ENCODE measurements at regions not wholly inside any gene's neighbourhood (a gene's known extent, or its start where the extent isn't known, plus 50 kb on each side); places are given as distances from the start of the nearest gene placed in this dataset.

GRCh38 chr2:181762000-181762399 lies 81.7 kb upstream of the NEUROD1 start:
- Histone ChIP-seq H3K27ac (no peak overlapping the region), H3K4me3 (no peak overlapping the region), H3K9me3 (no peaks in the 10 kb centered on the region), H3K4me1 (no peaks in the 10 kb centered on the region), H3K27me3 (no peaks in the 10 kb centered on the region), H3K36me3 (no peaks in the 10 kb centered on the region)
- DNase-seq = no peak
- TF ChIP-seq CTCF (IDR thresholded peaks at IDR 0.05) (no peak), POLR2A (IDR thresholded peaks at IDR 0.05) (no peak)

GRCh38 chr2:181762848-181763247 lies 82.5 kb upstream of the NEUROD1 start:
- no peaks in the 10 kb centered on the region for H3K36me3 ChIP-seq
- H3K4me1 ChIP-seq = no peaks in the 10 kb centered on the region
- no peak for DNase-seq
- H3K27me3 ChIP-seq = no peaks in the 10 kb centered on the region
- H3K27ac ChIP-seq = no peak overlapping the region
- no peak overlapping the region for H3K4me3 ChIP-seq
- no peaks in the 10 kb centered on the region for H3K9me3 ChIP-seq
- TF ChIP-seq POLR2A (IDR thresholded peaks at IDR 0.05) (no peak), CTCF (IDR thresholded peaks at IDR 0.05) (no peak)

GRCh38 chr2:181763423-181763822 lies 83.1 kb upstream of the NEUROD1 start:
- TF ChIP-seq POLR2A (IDR thresholded peaks at IDR 0.05) (no peak), CTCF (IDR thresholded peaks at IDR 0.05) (no peak)
- Histone ChIP-seq H3K27ac (no peak overlapping the region), H3K4me3 (no peak overlapping the region), H3K9me3 (no peaks in the 10 kb centered on the region), H3K27me3 (no peaks in the 10 kb centered on the region), H3K36me3 (no peaks in the 10 kb centered on the region), H3K4me1 (no peaks in the 10 kb centered on the region)
- DNase-seq = no peak

GRCh38 chr2:181764095-181764963 lies 84.0 kb upstream of the NEUROD1 start:
- TF ChIP-seq CTCF (IDR thresholded peaks at IDR 0.05) = no peak
- TF ChIP-seq POLR2A (IDR thresholded peaks at IDR 0.05) = no peak
- DNase-seq = no peak
- Histone ChIP-seq H3K9me3 (no peaks in the 10 kb centered on the region), H3K36me3 (no peaks in the 10 kb centered on the region), H3K4me1 (no peaks in the 10 kb centered on the region), H3K27me3 (no peaks in the 10 kb centered on the region), H3K4me3 (no peak overlapping the region), H3K27ac (no peak overlapping the region)

GRCh38 chr2:181766129-181766528 lies 85.8 kb upstream of the NEUROD1 start:
- no peak for DNase-seq
- Histone ChIP-seq H3K4me3 (no peak overlapping the region), H3K36me3 (no peaks in the 10 kb centered on the region), H3K4me1 (no peaks in the 10 kb centered on the region), H3K27me3 (no peaks in the 10 kb centered on the region), H3K27ac (no peak overlapping the region), H3K9me3 (no peaks in the 10 kb centered on the region)
- TF ChIP-seq POLR2A (IDR thresholded peaks at IDR 0.05) = no peak
- TF ChIP-seq CTCF (IDR thresholded peaks at IDR 0.05) = no peak
